DND-41 (cell line): ENCODE measurements at regions not wholly inside any gene's neighbourhood (a gene's known extent, or its start where the extent isn't known, plus 50 kb on each side); places are given as distances from the start of the nearest gene placed in this dataset.

ENCODE experiments used
- ATAC-seq: fragments of 200-7000 bp; cut with Tn5 transposase; 3 replicates; pipeline ENCODE4 v1.9.1; 2021; ENCODE audit warnings: low read depth; ENCODE audit not compliant: insufficient read depth
- DNase-seq: peaks from one replicate; pipeline ENCODE4 v3.0.0-alpha.2; 2020
- H2AFZ ChIP-seq: 2 replicates; pipeline ENCODE4 v1.6.0; 2012; ENCODE audit warnings: low read depth, low read length
- H3K27ac ChIP-seq: 2 replicates; pipeline ENCODE4 v1.5.1; 2012; ENCODE audit warnings: low read length, inconsistent platforms
- H3K27me3 ChIP-seq: fragments of 200-600 bp; sonication (generic); 2 replicates; pipeline ENCODE4 v1.6.0; 2012; ENCODE audit warnings: low read length, mild to moderate bottlenecking, inconsistent platforms; ENCODE audit not compliant: insufficient read depth, poor library complexity
- H3K36me3 ChIP-seq: 2 replicates; pipeline ENCODE4 v1.5.1; 2012; ENCODE audit warnings: low read length, inconsistent platforms; ENCODE audit not compliant: insufficient read depth
- H3K4me1 ChIP-seq: 2 replicates; pipeline ENCODE4 v1.5.1; 2012; ENCODE audit warnings: mild to moderate bottlenecking, low read length; ENCODE audit not compliant: insufficient read depth
- H3K4me2 ChIP-seq: 2 replicates; pipeline ENCODE4 v1.6.0; 2012; ENCODE audit warnings: mild to moderate bottlenecking, moderate library complexity, low read length, inconsistent platforms; ENCODE audit not compliant: insufficient read depth
- H3K4me3 ChIP-seq, 2 experiments: fragments of 200-600 bp in 1 of 2; shearing (Covaris generic) in 1 of 2; 2 replicates each; pipeline ENCODE4 v1.5.1; 2012 to 2016; ENCODE audit warnings: inconsistent platforms in 2 of 2, low read length in 2 of 2, mild to moderate bottlenecking in 2 of 2, low read depth in 1 of 2, moderate library complexity in 1 of 2
- H3K79me2 ChIP-seq: 2 replicates; pipeline ENCODE4 v1.6.0; 2012; ENCODE audit warnings: low read length, inconsistent platforms; ENCODE audit not compliant: insufficient read depth
- H3K9ac ChIP-seq: 2 replicates; pipeline ENCODE4 v1.6.0; 2012; ENCODE audit warnings: low read depth, mild to moderate bottlenecking, inconsistent platforms, low read length, moderate library complexity
- H3K9me3 ChIP-seq: 2 replicates; pipeline ENCODE4 v1.5.1; 2012; ENCODE audit warnings: low read length, moderate library complexity, mild to moderate bottlenecking, inconsistent platforms; ENCODE audit not compliant: insufficient read depth, severe bottlenecking
- H4K20me1 ChIP-seq: 2 replicates; pipeline ENCODE4 v1.6.0; 2012; ENCODE audit warnings: low read length; ENCODE audit not compliant: insufficient read depth
- EZH2 ChIP-seq: IDR thresholded peaks from 3 replicates; pipeline ENCODE4 v1.6.1; 2012; ENCODE audit warnings: borderline replicate concordance, low read depth, mild to moderate bottlenecking, moderate library complexity, low read length, inconsistent platforms; ENCODE audit not compliant: severe bottlenecking
- TF ChIP-seq, protein P1 (sequence below): IDR thresholded peaks from 2 replicates; pipeline ENCODE4 v1.5.1; 2012; ENCODE audit warnings: borderline replicate concordance, low read length, moderate library complexity, mild to moderate bottlenecking; ENCODE audit not compliant: poor library complexity, severe bottlenecking; ENCODE audit errors: extremely low read depth

DNA sequence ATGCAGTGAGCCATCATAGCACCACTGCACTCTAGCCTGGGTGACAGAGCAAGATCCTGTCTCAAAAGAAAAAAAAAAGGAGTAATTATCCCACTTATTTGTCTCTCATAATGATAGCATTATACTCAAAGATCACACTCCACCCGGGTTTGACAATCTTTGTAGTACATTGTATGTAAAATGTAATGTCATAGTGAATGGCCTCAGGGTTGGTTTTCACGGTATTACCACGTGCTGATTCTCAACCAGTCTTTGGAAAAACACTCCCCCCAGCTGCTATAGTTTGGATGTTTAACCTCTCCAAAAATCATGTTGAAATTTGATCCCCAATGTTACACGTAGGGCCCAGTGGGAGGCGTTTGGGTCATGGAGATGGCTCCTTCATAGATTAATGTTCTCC lies 402.4 kb upstream of the GRAMD2B start:
- Histone ChIP-seq H3K36me3 (no peaks in the 10 kb centered on the region), H3K4me2 (no peak overlapping the region), H3K4me3 (no peak overlapping the region), H3K9me3 (no peaks in the 10 kb centered on the region), H3K79me2 (no peaks in the 10 kb centered on the region), H3K27me3 (no peaks in the 10 kb centered on the region), H3K27ac (no peak overlapping the region), H3K9ac (no peak overlapping the region), H3K4me1 (no peaks in the 10 kb centered on the region), H2AFZ (no peak overlapping the region), H4K20me1 (no peaks in the 10 kb centered on the region)
- TF ChIP-seq, protein P1, sequence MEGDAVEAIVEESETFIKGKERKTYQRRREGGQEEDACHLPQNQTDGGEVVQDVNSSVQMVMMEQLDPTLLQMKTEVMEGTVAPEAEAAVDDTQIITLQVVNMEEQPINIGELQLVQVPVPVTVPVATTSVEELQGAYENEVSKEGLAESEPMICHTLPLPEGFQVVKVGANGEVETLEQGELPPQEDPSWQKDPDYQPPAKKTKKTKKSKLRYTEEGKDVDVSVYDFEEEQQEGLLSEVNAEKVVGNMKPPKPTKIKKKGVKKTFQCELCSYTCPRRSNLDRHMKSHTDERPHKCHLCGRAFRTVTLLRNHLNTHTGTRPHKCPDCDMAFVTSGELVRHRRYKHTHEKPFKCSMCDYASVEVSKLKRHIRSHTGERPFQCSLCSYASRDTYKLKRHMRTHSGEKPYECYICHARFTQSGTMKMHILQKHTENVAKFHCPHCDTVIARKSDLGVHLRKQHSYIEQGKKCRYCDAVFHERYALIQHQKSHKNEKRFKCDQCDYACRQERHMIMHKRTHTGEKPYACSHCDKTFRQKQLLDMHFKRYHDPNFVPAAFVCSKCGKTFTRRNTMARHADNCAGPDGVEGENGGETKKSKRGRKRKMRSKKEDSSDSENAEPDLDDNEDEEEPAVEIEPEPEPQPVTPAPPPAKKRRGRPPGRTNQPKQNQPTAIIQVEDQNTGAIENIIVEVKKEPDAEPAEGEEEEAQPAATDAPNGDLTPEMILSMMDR: no peak
- no peak for TF ChIP-seq EZH2
- DNase-seq (no peak), ATAC-seq (no peak)

- Histone ChIP-seq H3K27me3 (no peaks in the 10 kb centered on the region), H4K20me1 (no peaks in the 10 kb centered on the region), H3K9me3 (peaks cover 2% of the 10 kb centered on the region), H3K4me3 (no peak overlapping the region), H3K79me2 (no peaks in the 10 kb centered on the region), H3K4me2 (no peak overlapping the region), H3K4me1 (no peaks in the 10 kb centered on the region), H3K36me3 (no peaks in the 10 kb centered on the region), H3K27ac (no peak overlapping the region), H2AFZ (no peak overlapping the region), H3K9ac (no peak overlapping the region)
- TF ChIP-seq EZH2: no peak
- TF ChIP-seq, protein P1: no peak
- DNase-seq (no peak), ATAC-seq (no peak)
These were observed 399.2 kb upstream of the GRAMD2B start for GRCh38 chr5:126023994-126024441.

GRCh38 chr5:126027149-126027548 lies 396.1 kb upstream of the GRAMD2B start:
- TF ChIP-seq, protein P1: no peak
- no peak for TF ChIP-seq EZH2
- Histone ChIP-seq H3K27me3 (no peaks in the 10 kb centered on the region), H4K20me1 (no peaks in the 10 kb centered on the region), H3K4me3 (no peak overlapping the region), H3K9me3 (peaks cover 4% of the 10 kb centered on the region), H3K79me2 (no peaks in the 10 kb centered on the region), H3K27ac (no peak overlapping the region), H3K9ac (no peak overlapping the region), H3K36me3 (no peaks in the 10 kb centered on the region), H3K4me2 (no peak overlapping the region), H2AFZ (no peak overlapping the region), H3K4me1 (no peaks in the 10 kb centered on the region)
- DNase-seq (no peak), ATAC-seq (no peak)

DNA sequence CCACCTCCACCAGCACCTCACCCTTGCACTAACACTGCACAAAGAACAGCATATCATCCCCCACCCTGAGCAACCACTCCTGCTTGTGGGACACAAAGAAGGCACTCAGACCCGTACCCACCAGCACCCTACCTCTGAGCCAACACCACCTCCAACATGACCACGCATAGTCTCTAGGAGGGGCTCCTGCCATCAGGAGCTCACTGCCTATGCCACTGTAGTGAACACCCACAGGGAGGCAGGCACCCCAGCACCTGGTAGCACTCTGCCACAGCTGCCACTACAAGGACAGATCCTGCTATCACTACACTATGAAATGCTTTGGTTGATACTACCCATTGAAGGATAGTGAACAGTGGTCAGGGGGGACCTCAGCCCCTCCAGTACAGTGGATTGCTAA lies 395.6 kb upstream of the GRAMD2B start:
- Histone ChIP-seq H3K4me1 (no peaks in the 10 kb centered on the region), H3K9me3 (peaks cover 4% of the 10 kb centered on the region), H3K27me3 (no peaks in the 10 kb centered on the region), H3K36me3 (no peaks in the 10 kb centered on the region), H3K4me2 (no peak overlapping the region), H4K20me1 (no peaks in the 10 kb centered on the region), H2AFZ (no peak overlapping the region), H3K9ac (no peak overlapping the region), H3K4me3 (no peak overlapping the region), H3K79me2 (no peaks in the 10 kb centered on the region), H3K27ac (no peak overlapping the region)
- DNase-seq: no peak
- no peak for TF ChIP-seq EZH2
- TF ChIP-seq, protein P1: no peak
- no peak for ATAC-seq
